Left lung (tissue), 4 donors: ENCODE measurements at regions not wholly inside any gene's neighbourhood (a gene's known extent, or its start where the extent isn't known, plus 50 kb on each side); places are given as distances from the start of the nearest gene placed in this dataset.

Experiments
- ATAC-seq: fragments of 200-7000 bp; cut with Tn5 transposase; one replicate; pipeline ENCODE4 v1.9.1; 2020; ENCODE audit warnings: moderate library complexity
- DNase-seq, 4 donors: peaks; one replicate each; pipeline ENCODE4 v3.0.0-alpha.2; 2013 to 2020
- H3K27ac ChIP-seq, 2 donors: fragments of 200-600 bp; sonication (generic) in 1 of 2; one replicate each; pipeline versions ENCODE4 v1.5.0 to v1.8.0; 2020 to 2021
- H3K27me3 ChIP-seq, 2 donors: fragments of 200-600 bp; sonication (generic) in 1 of 2; one replicate each; pipeline versions ENCODE4 v1.5.0 to v1.8.0; 2020 to 2021
- H3K36me3 ChIP-seq, 2 donors: fragments of 200-600 bp; sonication (generic) in 1 of 2; one replicate each; pipeline versions ENCODE4 v1.5.0 to v1.8.0; 2020 to 2021
- H3K4me1 ChIP-seq, 2 donors: fragments of 200-600 bp; one replicate each; pipeline ENCODE4 v1.8.0; 2021
- H3K4me3 ChIP-seq, 2 donors: fragments of 200-600 bp; sonication (generic) in 1 of 2; one replicate each; pipeline versions ENCODE4 v1.5.0 to v1.8.0; 2020 to 2021; ENCODE audit warnings: mild to moderate bottlenecking in 1 of 2
- H3K9me3 ChIP-seq, 2 donors: fragments of 200-600 bp; sonication (generic) in 1 of 2; one replicate each; pipeline versions ENCODE4 v1.5.0 to v1.8.0; 2020 to 2021
- intact Hi-C, 2 donors: fragments of 100-400 bp; cut with DNase I; formaldehyde crosslinking; loops; one replicate each; pipeline versions ENCODE4 v1.11.2 to v1.14.2; 2022
- TF ChIP-seq, protein P1 (sequence below), 2 donors: fragments of 200-600 bp; sonication (generic) in 1 of 2; IDR thresholded peaks; one replicate each; pipeline versions ENCODE4 v1.5.0 to v1.8.0; 2021; ENCODE audit warnings: antibody characterized with exemption in 2 of 2
- donor health status: DM: no; HTN: yes; CAD: no.
- donor health status: DM: no; HTN: no; CAD: no.

DNA sequence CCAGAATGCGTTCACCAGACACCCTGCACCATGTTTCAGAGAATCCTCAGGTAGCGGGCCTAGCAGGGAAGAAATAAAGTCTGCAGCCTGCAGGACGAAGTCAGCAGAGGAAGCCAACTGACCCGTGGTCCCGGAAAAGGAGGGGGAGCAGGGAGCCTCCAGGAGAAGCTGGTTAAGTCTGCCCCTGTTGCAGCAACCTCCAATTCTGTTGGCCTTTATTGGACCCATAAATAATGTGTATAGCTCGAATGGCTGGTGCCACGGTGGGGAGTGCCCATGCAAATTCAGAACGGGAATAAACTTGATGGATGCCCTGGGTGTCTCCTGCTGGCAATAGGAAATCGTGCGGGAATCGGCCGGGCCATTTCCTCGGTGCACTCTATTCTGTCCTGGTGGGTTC is 254.1 kb downstream of the AJAP1 start:
- intact Hi-C loops = no loop called here
- H3K4me1 ChIP-seq = no peaks in the 10 kb centered on the region
- TF ChIP-seq, protein P1, sequence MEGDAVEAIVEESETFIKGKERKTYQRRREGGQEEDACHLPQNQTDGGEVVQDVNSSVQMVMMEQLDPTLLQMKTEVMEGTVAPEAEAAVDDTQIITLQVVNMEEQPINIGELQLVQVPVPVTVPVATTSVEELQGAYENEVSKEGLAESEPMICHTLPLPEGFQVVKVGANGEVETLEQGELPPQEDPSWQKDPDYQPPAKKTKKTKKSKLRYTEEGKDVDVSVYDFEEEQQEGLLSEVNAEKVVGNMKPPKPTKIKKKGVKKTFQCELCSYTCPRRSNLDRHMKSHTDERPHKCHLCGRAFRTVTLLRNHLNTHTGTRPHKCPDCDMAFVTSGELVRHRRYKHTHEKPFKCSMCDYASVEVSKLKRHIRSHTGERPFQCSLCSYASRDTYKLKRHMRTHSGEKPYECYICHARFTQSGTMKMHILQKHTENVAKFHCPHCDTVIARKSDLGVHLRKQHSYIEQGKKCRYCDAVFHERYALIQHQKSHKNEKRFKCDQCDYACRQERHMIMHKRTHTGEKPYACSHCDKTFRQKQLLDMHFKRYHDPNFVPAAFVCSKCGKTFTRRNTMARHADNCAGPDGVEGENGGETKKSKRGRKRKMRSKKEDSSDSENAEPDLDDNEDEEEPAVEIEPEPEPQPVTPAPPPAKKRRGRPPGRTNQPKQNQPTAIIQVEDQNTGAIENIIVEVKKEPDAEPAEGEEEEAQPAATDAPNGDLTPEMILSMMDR (IDR thresholded peaks at IDR 0.05) = no peak
- no peak for DNase-seq
- H3K4me3 ChIP-seq = no peak overlapping the region
- no peaks in the 10 kb centered on the region for H3K27me3 ChIP-seq
- H3K36me3 ChIP-seq = no peaks in the 10 kb centered on the region
- H3K27ac ChIP-seq = no peak overlapping the region
- peaks cover 0 to 2% of the 10 kb centered on the region in 2 donors for H3K9me3 ChIP-seq
- ATAC-seq = no peak

DNA sequence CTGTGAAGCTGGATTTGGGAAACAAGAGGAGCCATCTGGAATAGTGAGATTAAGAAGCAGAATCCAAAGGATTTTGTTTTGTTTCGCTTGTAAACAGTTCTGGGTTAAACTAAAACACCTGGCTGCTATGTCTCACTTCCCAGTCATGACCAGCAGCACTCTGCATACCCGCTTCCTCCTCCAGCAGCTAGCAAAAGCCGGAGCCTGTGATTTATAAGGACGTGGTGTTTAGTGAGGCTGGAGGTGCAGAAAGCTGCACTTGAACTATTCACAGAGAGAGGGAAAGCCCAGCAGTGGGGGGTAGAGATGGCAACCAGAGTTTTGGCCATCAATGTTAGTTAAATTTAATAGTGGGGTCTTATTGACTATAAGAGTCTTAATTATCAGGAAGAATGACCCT is 240.2 kb downstream of the AJAP1 start:
- H3K27me3 ChIP-seq = peaks cover 0 to 7% of the 10 kb centered on the region in 2 donors
- ATAC-seq = no peak
- no peaks in the 10 kb centered on the region for H3K36me3 ChIP-seq
- DNase-seq = no peak
- H3K27ac ChIP-seq = no peak overlapping the region
- intact Hi-C loops = no loop called here
- TF ChIP-seq, protein P1 (IDR thresholded peaks at IDR 0.05) = no peak
- H3K9me3 ChIP-seq = peaks cover 0 to 1% of the 10 kb centered on the region in 2 donors
- H3K4me3 ChIP-seq = no peak overlapping the region
- no peaks in the 10 kb centered on the region for H3K4me1 ChIP-seq

DNA sequence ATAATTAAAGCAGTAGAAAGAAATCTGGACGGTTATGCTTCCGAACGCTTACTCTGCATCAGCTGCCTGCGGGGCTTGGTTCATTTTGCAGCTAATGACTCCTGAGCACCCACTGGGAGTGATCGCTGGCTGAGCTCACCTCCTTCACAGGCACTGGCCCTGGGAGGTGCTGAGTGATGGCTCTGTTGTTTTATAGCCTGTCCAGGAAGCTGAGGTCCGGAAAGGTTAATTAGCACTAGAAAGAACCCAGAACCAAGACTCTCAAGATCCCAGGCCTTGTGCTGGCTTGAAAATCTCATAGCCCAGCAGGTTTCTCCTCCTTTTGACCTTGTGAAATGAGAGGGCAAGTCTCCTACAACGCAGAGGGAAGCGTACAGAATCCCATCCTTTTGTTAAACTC is 226.2 kb downstream of the AJAP1 start:
- no peaks in the 10 kb centered on the region for H3K27me3 ChIP-seq
- intact Hi-C loops = no loop called here
- no peaks in the 10 kb centered on the region for H3K4me1 ChIP-seq
- H3K4me3 ChIP-seq = no peak overlapping the region
- H3K36me3 ChIP-seq = no peaks in the 10 kb centered on the region
- H3K27ac ChIP-seq = no peak overlapping the region
- TF ChIP-seq, protein P1 (IDR thresholded peaks at IDR 0.05) = no peak
- no peaks in the 10 kb centered on the region for H3K9me3 ChIP-seq
- ATAC-seq (no peak), DNase-seq (no peak)

DNA sequence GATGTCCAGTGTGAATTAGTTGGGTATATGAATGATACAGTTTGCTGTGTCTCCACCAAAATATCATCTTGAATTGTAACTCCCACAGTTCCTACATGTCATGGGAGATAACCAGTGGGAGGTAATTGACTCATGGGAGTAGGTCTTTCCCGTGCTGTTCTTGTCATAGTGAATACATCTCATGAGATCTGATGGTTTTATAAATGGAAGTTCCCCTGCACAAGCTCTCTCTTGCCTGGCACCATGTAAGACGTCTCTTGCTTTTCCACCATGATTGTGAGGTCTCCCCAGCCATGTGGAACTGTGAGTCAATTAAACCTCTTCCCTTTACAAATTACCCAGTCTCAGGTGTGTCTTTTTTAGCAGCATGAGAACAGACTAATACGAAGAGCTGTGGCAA is 223.0 kb downstream of the AJAP1 start:
- no peak overlapping the region for H3K27ac ChIP-seq
- intact Hi-C loops = no loop called here
- ATAC-seq (no peak), DNase-seq (no peak)
- H3K27me3 ChIP-seq = no peaks in the 10 kb centered on the region
- TF ChIP-seq, protein P1 (IDR thresholded peaks at IDR 0.05) = no peak
- H3K36me3 ChIP-seq = no peaks in the 10 kb centered on the region
- no peak overlapping the region for H3K4me3 ChIP-seq
- no peaks in the 10 kb centered on the region for H3K4me1 ChIP-seq
- H3K9me3 ChIP-seq = no peaks in the 10 kb centered on the region

DNA sequence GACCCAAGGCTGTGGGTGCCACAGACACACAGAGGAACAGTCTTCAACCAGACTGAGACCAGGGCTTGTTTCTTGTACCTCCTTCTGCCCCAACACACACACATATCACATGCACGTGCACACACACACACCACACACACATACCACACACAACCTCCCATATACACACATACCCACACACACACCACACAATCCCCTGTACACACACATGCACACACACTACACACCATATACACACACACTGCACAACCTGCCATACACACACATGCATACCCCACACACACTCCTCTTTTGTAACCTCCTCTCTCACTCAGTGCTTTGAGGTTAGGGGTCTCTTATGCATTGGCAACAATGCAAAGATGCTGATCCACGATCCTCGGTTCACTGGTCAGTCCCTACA is 217.0 kb downstream of the AJAP1 start:
- Histone ChIP-seq H3K4me3 (no peak overlapping the region), H3K27me3 (peaks cover 0 to 10% of the 10 kb centered on the region in 2 donors), H3K27ac (no peak overlapping the region), H3K4me1 (no peaks in the 10 kb centered on the region), H3K36me3 (no peaks in the 10 kb centered on the region), H3K9me3 (peaks cover 0 to 2% of the 10 kb centered on the region in 2 donors)
- TF ChIP-seq, protein P1 (IDR thresholded peaks at IDR 0.05) = no peak
- intact Hi-C loops = no loop called here
- no peak for ATAC-seq
- DNase-seq = no peak
